Psoas muscle (tissue), 7 donors: ENCODE measurements at regions not wholly inside any gene's neighbourhood (a gene's known extent, or its start where the extent isn't known, plus 50 kb on each side); places are given as distances from the start of the nearest gene placed in this dataset.

Source experiments
- ATAC-seq, 4 donors: fragments of 200-7000 bp; cut with Tn5 transposase; one replicate each; pipeline ENCODE4 v1.9.1; 2020; ENCODE audit warnings: moderate library complexity in 3 of 4, mild to moderate bottlenecking in 2 of 4
- DNase-seq, 2 donors: peaks; one replicate each; pipeline ENCODE4 v3.0.0-alpha.2; 2020
- H3K27ac ChIP-seq: fragments of 200-600 bp; one replicate; pipeline ENCODE4 v1.8.0; 2022
- H3K27me3 ChIP-seq, 3 donors: fragments of 200-600 bp in 1 of 3; one replicate each; pipeline versions ENCODE4 v1.6.1 to v1.8.0; 2013 to 2022; ENCODE audit warnings: low read length in 2 of 3, mild to moderate bottlenecking in 2 of 3, moderate library complexity in 1 of 3; ENCODE audit not compliant: insufficient read depth in 3 of 3
- H3K36me3 ChIP-seq, 2 donors: fragments of 200-600 bp in 1 of 2; one replicate each; pipeline versions ENCODE4 v1.6.1 to v1.8.0; 2013 to 2022; ENCODE audit warnings: low read depth in 1 of 2, mild to moderate bottlenecking in 1 of 2, moderate library complexity in 1 of 2; ENCODE audit not compliant: insufficient read depth in 1 of 2
- H3K4me1 ChIP-seq: fragments of 200-600 bp; one replicate; pipeline ENCODE4 v1.8.0; 2022
- H3K4me3 ChIP-seq: fragments of 200-600 bp; one replicate; pipeline ENCODE4 v1.8.0; 2022; ENCODE audit warnings: mild to moderate bottlenecking
- H3K9me3 ChIP-seq: fragments of 200-600 bp; one replicate; pipeline ENCODE4 v1.8.0; 2022
- CTCF ChIP-seq: fragments of 200-600 bp; IDR thresholded peaks from one replicate; pipeline ENCODE4 v1.8.0; 2022; ENCODE audit warnings: antibody characterized with exemption
- WGBS, 3 donors: extraction: QIAGEN DNeasy Blood & Tissue Kit; methylation state at CpG; one replicate each; pipeline versions ENCODE4 v1.1.6 to v1.1.7; 2013; 5-methylcytosine and 5-hydroxymethylcytosine counted together
- intact Hi-C, 2 donors: fragments of 100-400 bp; cut with DNase I; formaldehyde crosslinking; loops; one replicate each; pipeline versions ENCODE4 v1.11.0 to v1.14.2; 2022
- donor health status: healthy with polysubstance abuse.
- donor health status: DM: no; HTN: no; CAD: no; lungs with moderate emphysema.
- donor health status: Bipolar disorder and iron deficiency.
- donor health status: healthy.
- donor health status: DM: yes; HTN: yes; CAD: no.
- donor health status: DM: no; HTN: no; CAD: no.
- donor health status: DM: yes; HTN: yes; CAD: no.

DNA sequence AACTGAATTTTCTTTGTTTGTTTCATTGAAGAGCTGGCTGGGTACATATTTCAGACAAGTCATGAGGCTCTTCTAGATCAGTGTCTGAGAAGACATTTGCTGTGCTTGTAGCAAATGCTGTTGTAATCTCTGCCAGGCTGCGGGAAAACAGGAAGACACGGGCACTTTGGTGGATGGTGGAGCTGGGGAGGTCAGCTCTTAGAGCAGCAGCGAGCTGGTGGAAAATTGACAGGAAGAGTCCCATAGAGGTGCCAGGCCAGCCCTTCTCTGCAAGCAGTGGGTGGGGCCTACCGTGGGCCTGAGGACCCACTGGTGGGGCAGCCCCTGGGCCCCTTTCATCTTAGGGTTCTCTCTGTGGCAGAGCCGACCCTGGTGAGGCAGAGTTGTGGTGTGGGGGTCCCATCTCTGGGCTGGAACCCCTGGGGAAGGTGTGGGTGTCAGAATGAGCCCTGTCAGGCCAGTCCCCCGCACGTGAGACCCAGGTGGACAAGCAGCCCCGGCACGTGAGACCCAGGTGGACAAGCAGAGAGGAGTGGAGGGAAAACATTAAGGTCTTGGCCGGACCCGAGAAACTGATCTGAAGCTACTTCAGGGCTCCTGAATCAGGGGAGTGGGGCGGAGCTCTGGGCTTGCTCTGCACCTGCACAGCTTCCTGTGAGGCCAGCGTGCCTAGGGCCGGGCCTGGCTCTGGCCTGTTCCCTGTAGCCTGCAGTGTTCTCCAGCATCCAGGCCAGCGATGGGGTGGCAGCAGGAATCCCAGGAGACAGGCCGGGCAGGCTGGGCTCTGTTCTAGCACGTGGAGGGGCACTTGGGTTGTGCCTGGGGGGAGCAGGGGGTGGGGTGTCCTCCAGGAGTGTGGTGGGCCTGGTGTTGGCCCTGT, 273.5 kb upstream of the HDAC4 start:
- TF ChIP-seq CTCF, result no peak
- intact Hi-C loops, result no loop called here
- Histone ChIP-seq H3K27me3 (no peaks in the 10 kb centered on the region), H3K4me1 (no peaks in the 10 kb centered on the region), H3K4me3 (no peak overlapping the region), H3K27ac (no peak overlapping the region), H3K36me3 (no peaks in the 10 kb centered on the region), H3K9me3 (no peaks in the 10 kb centered on the region)
- 87 to 93% (median 92%) methylated on average over 17 of the region's 17 CpGs for WGBS, 3 donors
- no peak for ATAC-seq
- no peak for DNase-seq

DNA sequence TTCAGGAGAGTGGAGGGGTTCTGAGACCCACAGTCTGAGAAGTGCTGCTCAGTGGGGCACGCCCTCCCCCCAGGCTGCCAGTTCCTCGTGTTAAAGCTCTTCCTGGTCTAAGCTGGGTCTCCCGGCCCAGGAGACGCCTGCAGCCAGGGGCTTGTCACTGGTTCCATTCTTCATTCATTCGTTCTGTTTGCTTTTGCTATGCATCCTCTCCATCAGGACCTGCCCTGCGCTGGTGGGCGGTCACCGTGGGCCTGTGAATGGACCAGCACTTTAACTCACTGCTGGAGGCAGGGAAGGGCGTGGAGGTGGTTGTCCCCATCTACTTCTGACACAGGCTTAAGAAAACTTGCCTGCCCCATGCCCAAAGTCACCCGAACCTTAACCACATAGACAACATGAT, 272.8 kb upstream of the HDAC4 start:
- 78 to 85% (median 79%) methylated on average over 10 of the region's 10 CpGs for WGBS, 3 donors
- intact Hi-C loops, result no loop called here
- H3K4me1 ChIP-seq, result no peaks in the 10 kb centered on the region
- no peaks in the 10 kb centered on the region for H3K36me3 ChIP-seq
- no peak overlapping the region for H3K4me3 ChIP-seq
- H3K9me3 ChIP-seq, result no peaks in the 10 kb centered on the region
- H3K27me3 ChIP-seq, result no peaks in the 10 kb centered on the region
- ATAC-seq (no peak), DNase-seq (no peak)
- TF ChIP-seq CTCF, result no peak
- no peak overlapping the region for H3K27ac ChIP-seq

DNA sequence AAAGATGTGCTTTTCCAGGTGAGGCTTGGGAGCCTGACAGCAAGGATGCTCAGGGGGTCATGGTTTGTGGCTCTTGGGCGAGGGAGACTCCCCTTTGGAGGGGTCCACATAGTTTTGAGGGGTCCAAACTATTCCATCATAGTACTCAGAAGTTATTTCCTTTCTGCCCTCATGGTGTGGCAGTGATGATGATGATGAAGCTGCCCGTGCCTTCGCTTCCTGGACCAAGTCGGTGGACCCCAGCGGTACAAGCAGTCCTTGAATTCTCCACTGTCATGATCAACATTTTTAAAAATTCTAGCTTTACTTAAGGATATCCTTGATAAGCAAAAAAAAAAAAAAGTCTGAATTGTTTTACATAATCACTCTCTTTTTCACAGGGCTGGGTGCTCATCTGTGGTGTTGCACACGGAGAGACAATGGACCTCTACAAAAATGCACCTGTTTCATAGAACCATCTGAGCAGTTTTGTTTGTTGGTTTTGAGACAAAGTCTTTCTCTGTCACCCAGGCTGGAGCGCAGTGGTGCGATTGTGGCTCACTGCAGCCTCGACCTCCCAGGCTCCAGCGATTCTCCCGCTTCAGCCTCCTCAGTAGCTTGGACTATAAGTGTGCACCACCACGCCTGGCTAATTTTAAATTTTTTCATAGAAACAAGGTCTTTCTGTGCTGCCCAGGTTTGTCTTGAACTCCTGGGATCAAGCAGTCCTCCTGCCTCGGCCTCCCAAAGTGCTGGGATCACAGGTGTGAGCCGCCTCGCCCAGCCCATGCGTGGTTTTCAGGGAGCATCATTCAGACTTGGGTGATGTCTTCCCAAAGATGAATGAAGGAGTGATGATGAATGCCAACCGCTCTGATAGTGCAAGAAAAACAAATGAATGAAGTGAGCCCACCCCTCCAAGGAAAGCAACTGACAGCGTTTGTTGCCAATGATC, 271.4 kb upstream of the HDAC4 start:
- ATAC-seq, result no peak
- Histone ChIP-seq H3K27me3 (no peaks in the 10 kb centered on the region), H3K4me1 (no peaks in the 10 kb centered on the region), H3K27ac (no peak overlapping the region), H3K36me3 (no peaks in the 10 kb centered on the region), H3K9me3 (no peaks in the 10 kb centered on the region), H3K4me3 (no peak overlapping the region)
- TF ChIP-seq CTCF, result no peak
- intact Hi-C loops, result no loop called here
- no peak for DNase-seq
- 91 to 94% (median 93%) methylated on average over 18 of the region's 18 CpGs for WGBS, 3 donors

GRCh38 chr2:239671471-239671870, 270.7 kb upstream of the HDAC4 start:
- no peak overlapping the region for H3K4me3 ChIP-seq
- H3K9me3 ChIP-seq, result no peaks in the 10 kb centered on the region
- ATAC-seq (no peak), DNase-seq (no peak)
- no peak for TF ChIP-seq CTCF
- WGBS, 3 donors, result 91 to 93% (median 93%) methylated on average over 10 of the region's 10 CpGs
- intact Hi-C loops, result no loop called here
- H3K27me3 ChIP-seq, result no peaks in the 10 kb centered on the region
- H3K4me1 ChIP-seq, result no peaks in the 10 kb centered on the region
- no peaks in the 10 kb centered on the region for H3K36me3 ChIP-seq
- H3K27ac ChIP-seq, result no peak overlapping the region
